GM23338 (cell line): ENCODE measurements at regions not wholly inside any gene's neighbourhood (a gene's known extent, or its start where the extent isn't known, plus 50 kb on each side); places are given as distances from the start of the nearest gene placed in this dataset.

Experiments
- EZH2 ChIP-seq: fragments of 200-600 bp; sonication (generic); IDR thresholded peaks from one replicate; pipeline ENCODE4 v1.8.0; 2017; ENCODE audit warnings: antibody characterized with exemption, mild to moderate bottlenecking, low read depth; ENCODE audit not compliant: unreplicated experiment
- EZH2phosphoT487 ChIP-seq: fragments of 200-600 bp; sonication (generic); IDR thresholded peaks from one replicate; pipeline ENCODE4 v1.8.1; 2018; ENCODE audit warnings: antibody characterized with exemption; ENCODE audit not compliant: unreplicated experiment
- JUNB ChIP-seq: IDR thresholded peaks from one replicate; pipeline ENCODE4 v1.6.1; 2016; ENCODE audit warnings: antibody characterized with exemption; ENCODE audit not compliant: unreplicated experiment
- POLR2AphosphoS5 ChIP-seq: IDR thresholded peaks from 2 replicates; pipeline ENCODE4 v1.6.1; 2016; ENCODE audit warnings: antibody characterized with exemption, low read depth
- REST ChIP-seq: IDR thresholded peaks from one replicate; pipeline ENCODE4 v1.6.1; 2018; ENCODE audit warnings: antibody characterized with exemption; ENCODE audit not compliant: unreplicated experiment
- TF ChIP-seq, protein P1 (sequence below), 2 experiments: fragments of 200-600 bp in 1 of 2; sonication (generic) in 1 of 2; conservative IDR thresholded peaks; 2 replicates each; pipeline versions ENCODE4 v1.5.1 to v1.6.1; 2016 to 2017; ENCODE audit warnings: antibody characterized with exemption in 2 of 2, low read depth in 2 of 2, mild to moderate bottlenecking in 2 of 2, moderate library complexity in 1 of 2
- TF ChIP-seq, protein P2 (sequence below): IDR thresholded peaks from 2 replicates; pipeline ENCODE4 v1.6.1; 2016; ENCODE audit warnings: antibody characterized with exemption
- TF ChIP-seq, protein P3 (sequence below): fragments of 250-450 bp; sonication (Bioruptor Pico); IDR thresholded peaks from 2 replicates; pipeline ENCODE4 v1.5.0; 2020; ENCODE audit warnings: mild to moderate bottlenecking, moderate library complexity

- TF ChIP-seq, protein P1, sequence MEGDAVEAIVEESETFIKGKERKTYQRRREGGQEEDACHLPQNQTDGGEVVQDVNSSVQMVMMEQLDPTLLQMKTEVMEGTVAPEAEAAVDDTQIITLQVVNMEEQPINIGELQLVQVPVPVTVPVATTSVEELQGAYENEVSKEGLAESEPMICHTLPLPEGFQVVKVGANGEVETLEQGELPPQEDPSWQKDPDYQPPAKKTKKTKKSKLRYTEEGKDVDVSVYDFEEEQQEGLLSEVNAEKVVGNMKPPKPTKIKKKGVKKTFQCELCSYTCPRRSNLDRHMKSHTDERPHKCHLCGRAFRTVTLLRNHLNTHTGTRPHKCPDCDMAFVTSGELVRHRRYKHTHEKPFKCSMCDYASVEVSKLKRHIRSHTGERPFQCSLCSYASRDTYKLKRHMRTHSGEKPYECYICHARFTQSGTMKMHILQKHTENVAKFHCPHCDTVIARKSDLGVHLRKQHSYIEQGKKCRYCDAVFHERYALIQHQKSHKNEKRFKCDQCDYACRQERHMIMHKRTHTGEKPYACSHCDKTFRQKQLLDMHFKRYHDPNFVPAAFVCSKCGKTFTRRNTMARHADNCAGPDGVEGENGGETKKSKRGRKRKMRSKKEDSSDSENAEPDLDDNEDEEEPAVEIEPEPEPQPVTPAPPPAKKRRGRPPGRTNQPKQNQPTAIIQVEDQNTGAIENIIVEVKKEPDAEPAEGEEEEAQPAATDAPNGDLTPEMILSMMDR (conservative IDR thresholded peaks at IDR 0.05; ENCODE audit: low read depth in 2 of 2) = no peak
- TF ChIP-seq EZH2 = no peak
- no peak for TF ChIP-seq JUNB
- TF ChIP-seq POLR2AphosphoS5 = no peak
- no peak for TF ChIP-seq REST
- TF ChIP-seq, protein P2, sequence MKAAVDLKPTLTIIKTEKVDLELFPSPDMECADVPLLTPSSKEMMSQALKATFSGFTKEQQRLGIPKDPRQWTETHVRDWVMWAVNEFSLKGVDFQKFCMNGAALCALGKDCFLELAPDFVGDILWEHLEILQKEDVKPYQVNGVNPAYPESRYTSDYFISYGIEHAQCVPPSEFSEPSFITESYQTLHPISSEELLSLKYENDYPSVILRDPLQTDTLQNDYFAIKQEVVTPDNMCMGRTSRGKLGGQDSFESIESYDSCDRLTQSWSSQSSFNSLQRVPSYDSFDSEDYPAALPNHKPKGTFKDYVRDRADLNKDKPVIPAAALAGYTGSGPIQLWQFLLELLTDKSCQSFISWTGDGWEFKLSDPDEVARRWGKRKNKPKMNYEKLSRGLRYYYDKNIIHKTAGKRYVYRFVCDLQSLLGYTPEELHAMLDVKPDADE = no peak
- TF ChIP-seq EZH2phosphoT487 = no peak
- TF ChIP-seq, protein P3, sequence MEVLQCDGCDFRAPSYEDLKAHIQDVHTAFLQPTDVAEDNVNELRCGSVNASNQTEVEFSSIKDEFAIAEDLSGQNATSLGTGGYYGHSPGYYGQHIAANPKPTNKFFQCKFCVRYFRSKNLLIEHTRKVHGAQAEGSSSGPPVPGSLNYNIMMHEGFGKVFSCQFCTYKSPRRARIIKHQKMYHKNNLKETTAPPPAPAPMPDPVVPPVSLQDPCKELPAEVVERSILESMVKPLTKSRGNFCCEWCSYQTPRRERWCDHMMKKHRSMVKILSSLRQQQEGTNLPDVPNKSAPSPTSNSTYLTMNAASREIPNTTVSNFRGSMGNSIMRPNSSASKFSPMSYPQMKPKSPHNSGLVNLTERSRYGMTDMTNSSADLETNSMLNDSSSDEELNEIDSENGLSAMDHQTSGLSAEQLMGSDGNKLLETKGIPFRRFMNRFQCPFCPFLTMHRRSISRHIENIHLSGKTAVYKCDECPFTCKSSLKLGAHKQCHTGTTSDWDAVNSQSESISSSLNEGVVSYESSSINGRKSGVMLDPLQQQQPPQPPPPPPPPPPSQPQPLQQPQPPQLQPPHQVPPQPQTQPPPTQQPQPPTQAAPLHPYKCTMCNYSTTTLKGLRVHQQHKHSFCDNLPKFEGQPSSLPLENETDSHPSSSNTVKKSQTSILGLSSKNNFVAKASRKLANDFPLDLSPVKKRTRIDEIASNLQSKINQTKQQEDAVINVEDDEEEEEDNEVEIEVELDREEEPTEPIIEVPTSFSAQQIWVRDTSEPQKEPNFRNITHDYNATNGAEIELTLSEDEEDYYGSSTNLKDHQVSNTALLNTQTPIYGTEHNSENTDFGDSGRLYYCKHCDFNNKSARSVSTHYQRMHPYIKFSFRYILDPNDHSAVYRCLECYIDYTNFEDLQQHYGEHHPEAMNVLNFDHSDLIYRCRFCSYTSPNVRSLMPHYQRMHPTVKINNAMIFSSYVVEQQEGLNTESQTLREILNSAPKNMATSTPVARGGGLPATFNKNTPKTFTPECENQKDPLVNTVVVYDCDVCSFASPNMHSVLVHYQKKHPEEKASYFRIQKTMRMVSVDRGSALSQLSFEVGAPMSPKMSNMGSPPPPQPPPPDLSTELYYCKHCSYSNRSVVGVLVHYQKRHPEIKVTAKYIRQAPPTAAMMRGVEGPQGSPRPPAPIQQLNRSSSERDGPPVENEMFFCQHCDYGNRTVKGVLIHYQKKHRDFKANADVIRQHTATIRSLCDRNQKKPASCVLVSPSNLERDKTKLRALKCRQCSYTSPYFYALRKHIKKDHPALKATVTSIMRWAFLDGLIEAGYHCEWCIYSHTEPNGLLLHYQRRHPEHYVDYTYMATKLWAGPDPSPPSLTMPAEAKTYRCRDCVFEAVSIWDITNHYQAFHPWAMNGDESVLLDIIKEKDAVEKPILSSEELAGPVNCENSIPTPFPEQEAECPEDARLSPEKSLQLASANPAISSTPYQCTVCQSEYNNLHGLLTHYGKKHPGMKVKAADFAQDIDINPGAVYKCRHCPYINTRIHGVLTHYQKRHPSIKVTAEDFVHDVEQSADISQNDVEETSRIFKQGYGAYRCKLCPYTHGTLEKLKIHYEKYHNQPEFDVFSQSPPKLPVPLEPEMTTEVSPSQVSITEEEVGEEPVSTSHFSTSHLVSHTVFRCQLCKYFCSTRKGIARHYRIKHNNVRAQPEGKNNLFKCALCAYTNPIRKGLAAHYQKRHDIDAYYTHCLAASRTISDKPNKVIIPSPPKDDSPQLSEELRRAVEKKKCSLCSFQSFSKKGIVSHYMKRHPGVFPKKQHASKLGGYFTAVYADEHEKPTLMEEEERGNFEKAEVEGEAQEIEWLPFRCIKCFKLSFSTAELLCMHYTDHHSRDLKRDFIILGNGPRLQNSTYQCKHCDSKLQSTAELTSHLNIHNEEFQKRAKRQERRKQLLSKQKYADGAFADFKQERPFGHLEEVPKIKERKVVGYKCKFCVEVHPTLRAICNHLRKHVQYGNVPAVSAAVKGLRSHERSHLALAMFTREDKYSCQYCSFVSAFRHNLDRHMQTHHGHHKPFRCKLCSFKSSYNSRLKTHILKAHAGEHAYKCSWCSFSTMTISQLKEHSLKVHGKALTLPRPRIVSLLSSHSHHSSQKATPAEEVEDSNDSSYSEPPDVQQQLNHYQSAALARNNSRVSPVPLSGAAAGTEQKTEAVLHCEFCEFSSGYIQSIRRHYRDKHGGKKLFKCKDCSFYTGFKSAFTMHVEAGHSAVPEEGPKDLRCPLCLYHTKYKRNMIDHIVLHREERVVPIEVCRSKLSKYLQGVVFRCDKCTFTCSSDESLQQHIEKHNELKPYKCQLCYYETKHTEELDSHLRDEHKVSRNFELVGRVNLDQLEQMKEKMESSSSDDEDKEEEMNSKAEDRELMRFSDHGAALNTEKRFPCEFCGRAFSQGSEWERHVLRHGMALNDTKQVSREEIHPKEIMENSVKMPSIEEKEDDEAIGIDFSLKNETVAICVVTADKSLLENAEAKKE (CRISPR knock-in tag) = no peak
These were observed 173.9 kb upstream of the ZNF462 start for GRCh38 chr9:106689089-106689488.
